GM21360 (cell line): ENCODE measurements at regions not wholly inside any gene's neighbourhood (a gene's known extent, or its start where the extent isn't known, plus 50 kb on each side); places are given as distances from the start of the nearest gene placed in this dataset.

ENCODE experiments used
- ATAC-seq: cut with Tn5 transposase; IDR thresholded peaks from one replicate; pipeline ENCODE4 v1.9.1; 2021; ENCODE audit warnings: mild to moderate bottlenecking, moderate library complexity; ENCODE audit not compliant: unreplicated experiment

- ATAC-seq, result no peak
Measured at GRCh38 chr16:86766700-86767099, 188.4 kb downstream of the FOXL1 start.

- no peak for ATAC-seq
Measured at GRCh38 chr16:86768228-86768791, 190.0 kb downstream of the FOXL1 start.

GRCh38 chr16:86768999-86769398 is 190.7 kb downstream of the FOXL1 start:
- ATAC-seq, result no peak

- no peak for ATAC-seq
Measured at GRCh38 chr16:86771506-86772460, 193.4 kb downstream of the FOXL1 start.

GRCh38 chr16:86772671-86773353 is 194.5 kb downstream of the FOXL1 start:
- no peak for ATAC-seq

DNA sequence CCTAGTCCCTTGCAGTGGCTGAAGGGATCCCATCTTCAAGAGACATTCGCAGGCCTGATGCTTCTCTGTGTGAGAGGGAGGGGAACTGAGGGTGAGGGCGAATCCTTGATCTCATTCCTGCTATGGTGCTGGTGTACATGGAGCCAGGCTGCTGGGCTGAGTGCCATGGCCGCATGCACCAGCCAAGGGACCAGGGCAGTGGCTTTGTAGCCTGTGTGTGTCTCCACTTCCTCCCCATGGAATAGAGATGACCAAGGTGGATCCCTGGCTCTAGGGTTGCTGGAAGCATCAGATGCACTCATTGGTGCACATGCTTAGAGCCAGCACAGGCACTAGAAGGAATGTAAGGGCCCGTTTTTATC is 195.0 kb downstream of the FOXL1 start:
- no peak for ATAC-seq

DNA sequence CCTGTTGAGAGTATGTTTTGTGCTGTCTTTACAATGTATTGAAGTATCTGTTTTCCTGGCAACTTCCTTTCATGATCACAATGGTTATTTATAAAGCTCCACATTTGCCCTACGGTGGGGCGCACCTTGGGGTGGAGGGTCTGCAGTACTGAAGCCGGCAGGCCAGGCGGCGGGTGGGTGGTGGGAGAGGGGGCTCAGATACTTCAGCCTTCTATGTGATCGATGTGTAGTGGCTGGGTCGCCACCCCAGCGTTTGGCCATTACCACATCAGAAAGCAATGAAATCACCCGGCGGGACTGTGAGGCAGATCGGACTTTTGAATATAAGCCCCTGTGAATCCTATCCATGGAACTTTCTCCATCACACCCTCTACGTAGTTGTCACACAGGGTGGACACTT is 196.6 kb downstream of the FOXL1 start:
- no peak for ATAC-seq

DNA sequence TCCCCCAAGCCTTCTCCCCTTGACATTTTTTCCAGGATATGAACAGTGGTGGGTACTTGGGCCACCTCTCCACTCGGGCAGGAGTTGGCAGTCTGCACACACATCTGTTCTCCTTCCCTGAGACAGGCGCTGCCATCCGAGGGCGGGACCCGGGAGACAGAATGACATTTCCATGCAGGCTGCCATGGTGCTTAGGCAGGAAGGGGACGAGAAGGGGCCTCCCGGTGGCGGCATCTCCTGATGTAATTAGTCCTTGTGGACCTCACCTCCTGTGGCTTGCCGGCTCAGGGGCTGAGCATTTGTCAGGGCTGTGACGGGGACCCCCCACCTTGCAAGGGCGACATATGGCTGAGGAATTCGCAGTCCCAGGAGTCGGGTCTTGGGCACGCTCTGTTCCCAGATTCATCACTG is 197.2 kb downstream of the FOXL1 start:
- no peak for ATAC-seq

- ATAC-seq, result no peak
Measured at GRCh38 chr16:86777381-86777946, 199.1 kb downstream of the FOXL1 start.

GRCh38 chr16:86778108-86778745 is 199.9 kb downstream of the FOXL1 start:
- ATAC-seq, result no peak

- ATAC-seq, result no peak
Measured at GRCh38 chr16:86778978-86779377, 200.6 kb downstream of the FOXL1 start.

DNA sequence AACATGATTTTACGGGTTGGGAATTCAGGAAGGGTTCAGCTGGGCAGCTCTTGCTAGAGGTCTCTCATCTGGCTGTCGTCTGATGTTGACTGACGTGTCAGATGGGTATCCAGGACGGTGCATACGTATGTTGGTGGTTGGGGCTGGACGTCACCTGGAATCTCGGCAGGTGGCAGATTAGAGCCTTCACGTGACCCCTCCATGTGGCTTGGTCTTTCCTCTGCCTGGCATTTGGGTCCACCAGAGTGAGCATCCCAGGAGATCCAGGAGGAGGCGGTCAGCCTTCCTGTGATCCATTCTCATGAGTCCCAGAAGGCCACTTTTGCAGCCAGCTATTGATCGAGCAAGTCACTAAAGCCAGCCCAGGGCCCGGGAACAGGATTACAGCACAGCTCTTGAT is 202.7 kb downstream of the FOXL1 start:
- ATAC-seq, result no peak

- no peak for ATAC-seq
Measured at GRCh38 chr16:86783636-86784626, 205.6 kb downstream of the FOXL1 start.

DNA sequence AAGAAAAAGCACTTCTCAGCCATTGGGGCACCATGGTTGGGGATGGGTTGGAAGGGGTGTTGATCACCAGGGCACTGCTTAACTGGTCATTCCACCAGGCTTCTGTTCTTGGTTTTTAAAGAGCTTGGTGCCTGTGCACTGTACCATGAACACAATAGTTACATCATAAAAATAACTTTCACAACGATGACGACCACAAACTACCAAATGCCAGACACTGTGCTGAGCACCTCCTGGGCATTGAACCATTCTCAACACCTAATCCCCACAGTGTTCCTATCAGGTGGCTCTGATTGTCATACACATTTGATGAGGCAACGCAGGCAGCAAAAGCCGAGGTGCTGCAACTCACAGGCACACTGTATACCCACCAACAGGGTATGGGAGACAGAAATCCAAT is 208.0 kb downstream of the FOXL1 start:
- no peak for ATAC-seq

- no peak for ATAC-seq
Measured at GRCh38 chr16:86786994-86787393, 208.6 kb downstream of the FOXL1 start.

GRCh38 chr16:86787538-86787937 is 209.2 kb downstream of the FOXL1 start:
- ATAC-seq, result no peak

DNA sequence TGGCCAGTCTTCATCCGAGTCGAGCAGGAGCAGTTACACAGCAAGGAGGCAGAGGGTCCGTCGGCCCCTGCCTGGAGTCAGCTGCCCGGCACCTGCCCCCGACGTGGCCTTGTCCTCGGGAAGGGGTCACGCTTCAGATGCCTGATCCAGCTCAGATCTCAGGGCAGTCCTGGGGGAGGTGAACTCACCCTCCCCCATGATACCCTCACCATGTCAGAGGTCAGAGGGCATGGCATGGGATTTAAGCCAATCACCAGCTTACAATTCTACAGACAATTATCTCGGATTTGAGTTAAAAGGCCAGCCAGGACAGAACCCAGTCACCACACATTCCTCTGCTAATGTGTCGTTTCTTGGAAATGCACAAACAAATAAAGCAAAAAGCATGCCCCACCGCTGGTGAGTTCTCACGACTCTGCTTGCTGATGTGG is 211.3 kb downstream of the FOXL1 start:
- no peak for ATAC-seq

- ATAC-seq, result no peak
Measured at GRCh38 chr16:86791287-86792035, 213.1 kb downstream of the FOXL1 start.

GRCh38 chr16:86794216-86794864 is 216.0 kb downstream of the FOXL1 start:
- ATAC-seq, result no peak
